ENCODE measurements at regions not wholly inside any gene's neighbourhood (a gene's known extent, or its start where the extent isn't known, plus 50 kb on each side); places are given as distances from the start of the nearest gene placed in this dataset.

DNA sequence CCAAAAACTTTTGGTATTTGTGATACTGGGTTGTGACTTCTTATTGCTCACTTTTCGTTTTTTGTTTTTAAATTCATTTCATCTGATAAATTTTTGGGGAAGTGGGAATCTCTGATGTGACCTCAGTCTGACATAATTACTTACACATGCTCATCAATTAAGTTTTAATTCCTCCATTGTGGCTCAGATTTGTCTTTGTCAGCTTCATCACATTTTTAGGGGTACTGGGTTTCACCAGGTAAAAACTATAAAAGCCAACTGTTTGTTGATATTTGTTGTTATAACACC, 425.3 kb upstream of the TGFBR2 start:
- DNase-seq (ENCODE audit: extremely low spot score in 2 of 2) = no peak

DNA sequence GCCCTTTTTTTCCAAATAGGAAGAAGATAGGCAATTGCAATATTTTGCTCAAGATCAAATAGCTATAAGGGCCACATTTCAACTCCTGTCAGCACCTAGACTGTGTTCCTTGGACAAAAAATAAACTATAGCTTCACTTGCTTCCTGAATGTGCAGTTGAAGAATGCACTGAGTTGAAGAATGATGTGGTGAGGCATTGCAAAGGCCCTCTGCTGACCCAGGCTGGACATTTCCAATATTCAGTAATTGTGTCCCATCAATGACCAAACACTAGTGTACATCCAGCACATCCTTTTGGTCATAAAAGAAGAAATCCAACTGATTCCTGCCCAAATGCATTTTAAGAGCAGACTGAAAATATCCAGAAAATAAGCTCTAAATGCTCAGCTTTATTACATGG, 424.8 kb upstream of the TGFBR2 start:
- intact Hi-C loops (cut with DNase I) = no loop called here
- Histone ChIP-seq H3K4me3 (no peak overlapping the region), H3K36me3 (no peaks in the 10 kb centered on the region), H3K4me1 (no peaks in the 10 kb centered on the region), H3K27me3 (no peaks in the 10 kb centered on the region), H3K27ac (no peak overlapping the region), H3K9me3 (no peaks in the 10 kb centered on the region)
- DNase-seq (ENCODE audit: extremely low spot score in 2 of 2) = no peak
- TF ChIP-seq POLR2A (IDR thresholded peaks at IDR 0.05) (no peak), POLR2AphosphoS5 (IDR thresholded peaks at IDR 0.05; ENCODE audit: insufficient read depth in 1 of 2, low read depth in 1 of 2) (no peak)
- TF ChIP-seq, protein P1, sequence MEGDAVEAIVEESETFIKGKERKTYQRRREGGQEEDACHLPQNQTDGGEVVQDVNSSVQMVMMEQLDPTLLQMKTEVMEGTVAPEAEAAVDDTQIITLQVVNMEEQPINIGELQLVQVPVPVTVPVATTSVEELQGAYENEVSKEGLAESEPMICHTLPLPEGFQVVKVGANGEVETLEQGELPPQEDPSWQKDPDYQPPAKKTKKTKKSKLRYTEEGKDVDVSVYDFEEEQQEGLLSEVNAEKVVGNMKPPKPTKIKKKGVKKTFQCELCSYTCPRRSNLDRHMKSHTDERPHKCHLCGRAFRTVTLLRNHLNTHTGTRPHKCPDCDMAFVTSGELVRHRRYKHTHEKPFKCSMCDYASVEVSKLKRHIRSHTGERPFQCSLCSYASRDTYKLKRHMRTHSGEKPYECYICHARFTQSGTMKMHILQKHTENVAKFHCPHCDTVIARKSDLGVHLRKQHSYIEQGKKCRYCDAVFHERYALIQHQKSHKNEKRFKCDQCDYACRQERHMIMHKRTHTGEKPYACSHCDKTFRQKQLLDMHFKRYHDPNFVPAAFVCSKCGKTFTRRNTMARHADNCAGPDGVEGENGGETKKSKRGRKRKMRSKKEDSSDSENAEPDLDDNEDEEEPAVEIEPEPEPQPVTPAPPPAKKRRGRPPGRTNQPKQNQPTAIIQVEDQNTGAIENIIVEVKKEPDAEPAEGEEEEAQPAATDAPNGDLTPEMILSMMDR (IDR thresholded peaks at IDR 0.05) = no peak

More for the DNA sequence above, 425.3 kb upstream of the TGFBR2 start:
- Histone ChIP-seq H3K36me3 (no peaks in the 10 kb centered on the region), H3K27ac (no peak overlapping the region), H3K9me3 (no peaks in the 10 kb centered on the region), H3K4me1 (no peaks in the 10 kb centered on the region), H3K27me3 (no peaks in the 10 kb centered on the region), H3K4me3 (no peak overlapping the region)
- intact Hi-C loops (cut with DNase I) = no loop called here
- TF ChIP-seq, protein P1 (IDR thresholded peaks at IDR 0.05) = no peak
- TF ChIP-seq POLR2A (IDR thresholded peaks at IDR 0.05) (no peak), POLR2AphosphoS5 (IDR thresholded peaks at IDR 0.05; ENCODE audit: insufficient read depth in 1 of 2, low read depth in 1 of 2) (no peak)

DNA sequence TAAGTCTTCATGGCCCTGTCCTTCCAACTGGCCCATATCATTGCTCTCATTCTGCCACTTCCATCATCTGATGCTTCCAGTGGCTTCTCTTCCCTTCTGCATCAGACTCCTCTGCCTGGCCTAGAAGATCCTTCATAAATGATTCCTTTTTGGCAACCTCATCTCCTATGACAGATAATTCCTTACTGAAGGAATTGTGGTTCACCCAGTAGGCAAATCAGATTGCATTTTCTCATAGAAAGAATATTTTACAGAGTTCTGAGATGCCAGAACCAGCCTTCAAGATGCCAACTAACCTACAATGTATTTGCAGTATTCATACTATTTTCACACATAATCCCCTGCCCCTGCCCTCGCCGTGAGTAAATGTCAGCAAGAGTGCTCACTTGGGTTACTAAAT, 423.0 kb upstream of the TGFBR2 start:
- H3K27me3 ChIP-seq = no peaks in the 10 kb centered on the region
- no peak overlapping the region for H3K4me3 ChIP-seq
- no peaks in the 10 kb centered on the region for H3K36me3 ChIP-seq
- no peaks in the 10 kb centered on the region for H3K4me1 ChIP-seq
- no peaks in the 10 kb centered on the region for H3K9me3 ChIP-seq
- H3K27ac ChIP-seq = no peak overlapping the region
- intact Hi-C loops (cut with DNase I) = no loop called here
- DNase-seq (ENCODE audit: extremely low spot score in 2 of 2) = no peak
- TF ChIP-seq POLR2A (IDR thresholded peaks at IDR 0.05) (no peak), POLR2AphosphoS5 (IDR thresholded peaks at IDR 0.05; ENCODE audit: insufficient read depth in 1 of 2, low read depth in 1 of 2) (no peak)
- TF ChIP-seq, protein P1 (IDR thresholded peaks at IDR 0.05) = no peak

DNA sequence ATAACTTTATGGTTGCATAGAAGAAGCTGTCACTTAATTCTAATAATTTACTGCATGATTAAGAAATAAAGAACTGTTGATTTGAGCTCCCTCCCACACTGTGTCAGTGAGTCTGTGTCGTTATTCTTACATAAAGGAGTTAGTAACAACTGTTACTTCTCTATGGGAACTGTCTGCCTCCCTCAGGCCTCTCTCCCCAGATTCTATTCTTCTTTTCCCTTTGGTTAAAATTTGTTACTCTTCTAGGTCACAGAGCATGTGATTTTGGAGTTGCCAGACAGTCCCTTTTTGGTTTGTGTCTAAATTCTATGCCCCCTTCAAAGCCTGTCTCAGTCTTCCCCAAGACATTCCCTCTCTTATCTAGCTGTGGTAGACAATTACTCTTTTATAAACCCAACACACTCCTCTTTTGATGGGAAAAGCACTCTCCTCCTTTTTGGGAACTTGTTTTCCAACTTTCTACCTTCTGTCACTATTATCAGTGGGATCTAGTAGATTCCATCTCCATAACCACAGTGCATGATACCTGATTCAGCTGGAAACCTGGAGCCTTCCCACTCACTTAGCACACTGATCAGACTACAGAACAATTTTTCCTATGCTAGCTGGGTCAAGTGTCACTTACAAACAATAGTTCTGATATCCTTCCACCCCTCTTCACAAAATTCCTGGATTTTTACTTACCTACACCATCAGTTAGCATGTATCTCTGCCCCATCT, 422.1 kb upstream of the TGFBR2 start:
- no peak overlapping the region for H3K4me3 ChIP-seq
- TF ChIP-seq POLR2A (IDR thresholded peaks at IDR 0.05) (no peak), POLR2AphosphoS5 (IDR thresholded peaks at IDR 0.05; ENCODE audit: insufficient read depth in 1 of 2, low read depth in 1 of 2) (no peak)
- TF ChIP-seq, protein P1 (IDR thresholded peaks at IDR 0.05) = no peak
- H3K36me3 ChIP-seq = no peaks in the 10 kb centered on the region
- no peaks in the 10 kb centered on the region for H3K27me3 ChIP-seq
- intact Hi-C loops (cut with DNase I) = no loop called here
- no peak overlapping the region for H3K27ac ChIP-seq
- H3K9me3 ChIP-seq = no peaks in the 10 kb centered on the region
- H3K4me1 ChIP-seq = no peaks in the 10 kb centered on the region
- no peak for DNase-seq (ENCODE audit: extremely low spot score in 2 of 2)

DNA sequence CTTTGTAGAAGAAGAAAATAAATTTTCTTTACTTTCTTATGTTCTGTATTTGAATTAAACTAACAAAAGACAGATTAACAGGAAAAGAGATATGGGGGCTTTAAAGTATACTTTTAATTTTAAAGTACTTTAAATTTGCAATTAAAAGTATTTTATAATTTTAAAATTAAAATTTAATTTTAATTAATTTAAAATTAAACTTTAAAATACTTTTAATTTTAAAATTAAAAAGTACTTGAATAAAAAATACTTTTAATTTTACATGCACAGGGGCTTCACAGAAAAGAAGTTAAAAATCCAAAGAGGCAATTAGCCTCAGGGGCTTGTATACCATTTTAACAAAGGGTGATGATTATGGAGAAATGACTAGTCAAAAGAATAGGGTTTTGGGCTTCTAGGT, 420.5 kb upstream of the TGFBR2 start:
- no peak overlapping the region for H3K4me3 ChIP-seq
- no peak overlapping the region for H3K27ac ChIP-seq
- DNase-seq (ENCODE audit: extremely low spot score in 2 of 2) = no peak
- no peaks in the 10 kb centered on the region for H3K36me3 ChIP-seq
- no peak for TF ChIP-seq POLR2A (IDR thresholded peaks at IDR 0.05)
- no peak for TF ChIP-seq POLR2AphosphoS5 (IDR thresholded peaks at IDR 0.05; ENCODE audit: insufficient read depth in 1 of 2, low read depth in 1 of 2)
- TF ChIP-seq, protein P1 (IDR thresholded peaks at IDR 0.05) = no peak
- H3K27me3 ChIP-seq = no peaks in the 10 kb centered on the region
- intact Hi-C loops (cut with DNase I) = no loop called here
- no peaks in the 10 kb centered on the region for H3K4me1 ChIP-seq
- H3K9me3 ChIP-seq = no peaks in the 10 kb centered on the region
